ENCODE measurements at regions not wholly inside any gene's neighbourhood (a gene's known extent, or its start where the extent isn't known, plus 50 kb on each side); places are given as distances from the start of the nearest gene placed in this dataset.

- TF ChIP-seq GABPA (IDR thresholded peaks at IDR 0.05; ENCODE audit: low read depth) (no peak), CTCF (IDR thresholded peaks at IDR 0.05; ENCODE audit: insufficient read depth, low read length) (no peak), POLR2AphosphoS5 (IDR thresholded peaks at IDR 0.05; ENCODE audit: low read depth) (no peak), REST (IDR thresholded peaks at IDR 0.05; ENCODE audit: insufficient replicate concordance, low read depth) (no peak)
Measured at GRCh38 chr14:99081156-99081765, 190.7 kb downstream of the BCL11B start.
